HG03060 (cell line): ENCODE measurements at regions not wholly inside any gene's neighbourhood (a gene's known extent, or its start where the extent isn't known, plus 50 kb on each side); places are given as distances from the start of the nearest gene placed in this dataset.
"Not testable (repeated sequence)": the region's sequence is repeated elsewhere in the genome, so short reads cannot be mapped to it uniquely, and the experiment has no call there.

Experiments
- ATAC-seq: cut with Tn5 transposase; IDR thresholded peaks from one replicate; pipeline ENCODE4 v1.9.1; 2021; ENCODE audit warnings: low read depth, moderate number of reproducible peaks; ENCODE audit not compliant: unreplicated experiment

DNA sequence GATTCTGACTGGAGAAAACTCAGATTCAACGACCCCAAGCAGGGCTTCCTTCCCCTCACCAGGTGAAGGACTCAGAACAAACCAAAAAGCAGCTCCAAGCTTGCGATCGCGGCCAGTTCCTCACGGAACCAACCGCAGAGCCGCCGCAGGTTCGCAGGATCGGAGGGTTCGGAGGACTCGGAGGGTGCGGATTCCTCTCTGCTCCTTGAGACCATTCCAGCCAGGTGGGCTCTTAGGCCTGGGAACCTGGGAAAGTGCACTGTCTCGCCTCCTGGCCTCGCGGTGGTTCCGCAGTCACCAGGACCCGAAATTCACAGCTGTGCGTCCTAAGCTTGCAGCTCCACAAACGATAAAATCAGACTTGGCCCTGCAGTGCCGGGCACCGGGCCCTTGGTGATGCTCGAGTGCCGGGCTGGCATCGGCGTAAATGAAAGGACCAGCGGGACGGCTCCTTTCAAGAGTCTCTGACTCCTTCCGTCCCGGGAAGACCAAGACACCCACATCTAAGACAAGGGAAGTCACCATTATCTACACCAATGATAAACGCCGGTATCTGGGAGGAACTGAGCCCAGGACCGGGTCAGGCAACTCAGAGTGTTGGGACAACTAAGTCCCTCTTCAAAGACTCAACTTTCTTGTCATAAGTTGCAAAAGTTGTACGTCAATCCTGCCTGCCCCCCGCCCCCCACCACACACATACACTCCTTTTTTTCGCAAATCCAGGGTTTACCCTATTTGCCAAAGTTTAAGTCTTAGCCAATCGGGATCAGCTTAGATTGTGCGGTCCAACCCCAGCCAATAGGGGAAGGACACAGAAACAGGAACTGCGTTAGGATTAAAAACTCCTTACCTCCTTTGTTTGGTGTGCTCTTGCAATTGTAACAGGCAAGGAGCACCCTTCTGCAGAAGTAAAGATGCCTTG, 69.8 kb upstream of the PRSS16 start:
- ATAC-seq: peak; percentile 56

DNA sequence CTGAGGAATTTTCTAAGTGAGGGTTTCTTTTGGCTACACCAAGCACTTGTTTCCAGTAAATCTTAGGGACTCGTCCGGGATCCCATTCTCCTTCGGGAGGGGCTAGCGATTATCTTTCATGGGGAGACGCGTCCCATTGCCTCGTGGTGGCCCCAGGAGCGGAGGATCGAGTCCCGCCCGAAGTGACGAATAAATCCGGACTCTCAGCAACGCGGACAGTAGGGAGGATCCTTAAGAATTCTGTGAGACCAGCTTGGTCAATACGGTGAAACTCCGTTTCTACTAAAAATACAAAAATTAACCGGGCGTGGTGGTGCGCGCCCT, 69.1 kb upstream of the PRSS16 start:
- ATAC-seq: no peak

DNA sequence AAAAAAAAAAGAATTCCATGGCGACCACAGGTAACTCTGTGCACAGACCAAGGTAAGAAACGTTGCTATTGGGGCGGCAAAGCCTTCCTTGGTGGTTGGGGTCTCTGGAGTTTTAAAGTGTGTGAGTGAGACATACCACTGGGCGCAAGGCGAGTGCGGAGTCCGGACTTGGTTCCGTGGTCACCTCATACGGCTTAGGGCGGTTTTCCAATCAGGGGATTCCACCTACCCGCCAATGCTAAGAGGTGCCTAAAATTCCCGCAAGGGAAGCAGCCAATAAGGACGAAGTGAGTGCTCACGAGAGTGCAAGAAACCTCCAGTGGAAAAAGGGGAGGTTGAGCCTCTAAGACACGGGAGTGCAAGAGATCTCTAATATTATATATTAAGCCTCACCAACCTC, 68.6 kb upstream of the PRSS16 start:
- ATAC-seq: no peak

DNA sequence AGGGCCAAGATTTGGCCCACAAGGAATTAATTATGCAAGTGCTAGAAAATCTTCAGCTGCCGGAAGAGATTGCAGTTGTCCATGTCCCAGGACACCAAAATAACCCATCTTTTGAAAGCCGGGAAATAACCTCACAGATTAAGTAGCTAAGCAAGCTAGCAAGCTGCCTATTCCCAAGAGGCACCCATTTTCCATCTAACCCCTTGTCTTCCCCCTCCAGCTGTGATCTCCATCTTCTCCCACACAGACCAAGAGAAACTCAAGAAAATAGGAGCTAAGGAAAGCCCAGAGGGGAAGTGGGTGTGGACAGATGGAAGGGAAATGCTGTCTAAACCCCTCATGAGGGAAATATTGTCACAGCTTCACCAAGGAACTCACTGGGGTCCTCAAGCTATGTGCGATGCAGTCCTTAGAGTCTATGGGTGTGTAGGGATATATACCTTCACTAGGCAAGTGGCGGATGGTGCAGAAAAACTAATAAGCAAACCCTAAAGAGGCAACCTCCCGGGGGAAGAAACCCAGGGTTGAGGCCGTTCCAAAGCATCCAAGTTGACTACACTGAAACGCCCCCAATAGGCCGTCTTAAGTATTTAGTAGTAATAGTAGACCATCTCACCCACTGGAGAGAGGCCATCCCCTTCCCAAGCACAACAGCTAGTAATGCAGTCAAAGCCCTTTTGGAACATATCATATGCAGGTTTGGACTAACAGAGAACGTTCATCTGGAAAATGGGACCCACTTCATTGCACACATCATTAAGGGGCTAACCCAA, 64.3 kb upstream of the PRSS16 start:
- ATAC-seq: no peak

DNA sequence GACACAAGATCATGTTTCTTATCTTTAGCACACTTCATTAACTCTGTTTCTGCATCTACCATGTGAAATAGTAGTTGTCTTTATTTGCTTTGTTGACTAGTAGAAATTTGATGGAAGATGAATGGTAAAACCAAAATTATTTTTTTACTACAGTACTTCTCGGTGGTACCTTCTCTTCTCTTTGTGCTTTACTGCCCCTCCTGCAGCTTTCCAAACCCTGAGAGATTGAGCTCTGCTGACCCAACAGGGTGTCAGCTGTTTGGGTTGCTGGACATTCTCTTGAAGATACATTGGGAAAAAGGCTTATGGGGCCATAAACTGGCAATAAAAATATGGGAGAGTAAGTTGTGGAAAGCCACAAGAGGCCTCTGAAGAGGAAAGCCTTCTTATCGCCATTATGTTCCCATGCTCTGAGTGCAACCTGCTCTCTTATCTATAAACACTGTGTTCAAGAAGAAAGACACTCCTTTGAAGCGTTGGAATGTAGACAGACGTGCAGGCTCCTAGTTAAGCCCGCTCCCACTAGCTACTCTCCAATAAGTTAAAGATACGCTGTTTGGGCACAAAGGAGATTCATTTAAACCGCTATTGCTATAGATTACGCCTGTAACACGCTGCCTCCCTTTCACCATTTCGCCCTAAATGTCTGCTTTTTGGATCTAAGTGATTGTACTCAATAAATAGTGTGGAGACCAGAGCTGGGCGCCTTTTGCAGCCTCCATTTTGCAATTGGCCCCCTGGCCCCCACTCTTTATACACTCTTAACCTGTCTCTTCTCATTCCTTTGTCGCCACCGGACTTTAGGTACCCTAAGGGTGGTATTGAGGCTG, 60.1 kb upstream of the PRSS16 start:
- ATAC-seq: no peak

DNA sequence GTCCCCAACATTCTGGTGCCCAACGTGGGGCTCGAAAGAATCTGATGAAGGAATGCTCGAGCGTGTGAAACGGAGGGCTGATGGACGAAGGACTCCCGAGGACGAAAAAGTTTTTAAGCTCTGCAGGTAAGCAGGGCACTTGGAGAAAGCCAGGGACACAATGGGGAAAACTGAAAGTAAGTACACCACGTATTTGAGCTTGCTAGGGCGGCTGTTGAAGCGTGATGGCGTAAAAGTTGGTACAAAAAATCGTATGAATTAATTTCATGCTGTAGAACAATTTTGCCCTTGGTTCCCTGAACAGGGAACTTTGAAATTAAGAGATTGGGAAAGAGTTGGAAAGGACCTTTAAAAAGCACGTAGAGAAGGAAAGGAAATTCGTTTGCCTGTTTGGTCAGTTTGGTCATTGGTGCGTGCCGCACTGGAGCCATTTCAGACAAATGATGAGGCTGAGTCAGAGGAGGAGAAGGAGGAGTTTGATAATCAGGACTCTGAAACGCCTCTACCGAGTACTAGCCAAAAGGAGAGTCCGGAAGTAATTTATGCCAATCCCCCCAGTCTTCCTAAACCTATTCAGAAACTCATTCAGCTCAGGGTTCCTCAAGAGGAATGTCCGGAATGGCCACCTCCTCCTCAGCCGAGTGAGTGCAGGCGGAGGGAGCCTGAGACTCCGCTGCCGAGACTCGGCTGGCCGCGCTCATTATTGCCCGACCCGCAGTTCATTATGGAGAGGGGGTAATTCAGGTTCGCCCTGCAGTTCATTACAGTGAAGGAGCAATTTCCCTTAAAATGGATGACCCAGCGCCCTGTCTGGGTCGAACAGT, 59.2 kb upstream of the PRSS16 start:
- ATAC-seq: no peak

DNA sequence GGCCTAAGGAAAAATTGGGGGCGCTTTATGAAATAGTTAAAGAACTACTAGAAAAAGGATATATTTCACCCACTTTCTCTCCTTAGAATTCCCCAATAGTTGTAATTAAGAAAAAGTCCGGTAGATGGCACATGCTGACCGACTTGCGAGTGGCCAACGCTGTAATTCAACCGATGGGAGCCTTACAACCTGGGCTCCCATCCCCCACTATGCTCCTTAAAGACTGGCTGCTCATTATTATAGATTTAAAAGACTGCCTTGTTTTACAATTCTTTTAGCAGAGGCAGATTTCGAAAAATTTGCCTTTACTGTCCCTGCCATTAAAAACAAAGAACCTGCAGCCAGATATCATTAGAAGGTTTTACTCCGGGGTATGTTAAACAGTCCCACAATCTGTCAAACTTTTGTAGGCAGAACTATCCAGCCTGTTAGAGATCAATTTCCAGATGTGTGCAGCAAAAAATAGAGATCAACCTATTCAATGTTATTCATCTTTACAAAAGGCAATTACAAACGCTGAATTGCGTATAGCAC, 58.5 kb upstream of the PRSS16 start:
- no peak for ATAC-seq

DNA sequence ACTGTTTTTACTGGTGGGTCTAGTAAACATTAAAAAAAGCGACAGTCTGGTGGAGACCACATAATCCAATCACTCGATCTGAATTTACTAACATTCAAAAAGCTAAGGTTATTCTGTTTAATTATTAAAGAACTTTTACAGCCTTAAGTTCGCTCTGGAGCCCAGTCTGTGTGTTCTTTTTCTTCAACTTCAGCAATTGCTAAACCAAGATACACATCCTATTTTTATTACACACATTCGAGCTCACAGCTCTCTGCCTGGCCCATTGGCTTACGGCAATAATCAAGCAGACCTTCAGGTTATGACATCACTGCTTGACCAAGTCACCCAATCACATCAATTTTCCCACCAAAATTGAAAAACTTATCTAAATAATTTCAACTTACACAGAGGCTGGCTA, 57.4 kb upstream of the PRSS16 start:
- no peak for ATAC-seq

DNA sequence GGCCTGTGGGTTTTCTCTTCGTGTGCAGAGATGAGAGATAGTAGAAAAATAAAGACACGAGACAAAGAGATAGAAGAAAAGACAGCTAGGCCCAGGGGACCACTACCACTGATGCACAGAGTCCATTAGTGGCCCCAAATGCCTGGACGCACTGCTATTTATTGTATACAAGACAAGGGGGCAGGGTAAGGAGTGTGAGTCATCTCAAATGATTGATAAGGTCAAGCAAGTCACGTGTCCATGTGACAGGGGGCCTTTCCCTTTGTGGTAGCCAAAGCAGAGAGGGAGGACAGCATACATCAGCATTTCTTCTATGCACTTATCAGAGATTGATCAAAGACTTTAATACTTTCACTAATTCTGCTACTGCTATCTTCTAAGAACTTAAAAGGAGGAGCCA, 53.0 kb upstream of the PRSS16 start:
- ATAC-seq: not testable (repeated sequence)

DNA sequence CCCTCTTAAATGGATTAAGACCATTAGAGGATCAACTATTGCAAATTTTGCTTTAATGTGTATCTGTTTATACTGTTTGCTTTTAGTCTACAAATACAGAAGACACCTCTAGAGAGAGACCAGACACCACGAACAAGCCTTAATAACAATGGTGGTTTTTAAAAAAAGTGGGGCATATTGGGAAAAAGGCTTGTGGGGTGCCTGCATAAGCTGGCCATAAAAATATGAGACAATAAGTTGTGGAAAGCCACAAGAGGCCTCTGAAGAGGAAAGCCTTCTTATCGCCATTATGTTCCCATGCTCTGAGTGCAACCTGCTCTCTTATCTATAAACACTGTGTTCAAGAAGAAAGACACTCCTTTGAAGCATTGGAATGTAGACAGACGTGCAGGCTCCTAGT, 52.0 kb upstream of the PRSS16 start:
- ATAC-seq: not testable (repeated sequence)
